T-cell (primary cell): ENCODE measurements at regions not wholly inside any gene's neighbourhood (a gene's known extent, or its start where the extent isn't known, plus 50 kb on each side); places are given as distances from the start of the nearest gene placed in this dataset.

Source experiments
- ATAC-seq, 4 experiments: fragments of 200-7000 bp in 3 of 4; fragments of 150-1000 bp in 1 of 4; cut with Tn5 transposase; replicated peaks in 1 of 4; 1 replicate in 3 of 4; 2 replicates in 1 of 4; pipeline ENCODE4 v1.10.0; 2021; ENCODE audit warnings: moderate library complexity in 3 of 4, mild to moderate bottlenecking in 2 of 4, moderate number of reproducible peaks in 1 of 4
- CTCF ChIA-PET, 2 donors: fragments of 300-600 bp; sonication (Branson Sonifier 250); formaldehyde crosslinking; loops; one replicate each; lab custom pipeline; 2022; ENCODE audit warnings: antibody characterized with exemption in 2 of 2; lab: Charles Lee
- POLR2A ChIA-PET, 2 donors: fragments of 300-600 bp; sonication (Branson Sonifier 250); formaldehyde crosslinking; loops; one replicate each; lab custom pipeline; 2022; ENCODE audit warnings: antibody characterized with exemption in 2 of 2; lab: Charles Lee
- DNase-seq, 35 experiments: peaks; one replicate each; pipeline versions ENCODE4 v3.0.0 to v3.0.0-alpha.2; 2013 to 2023
- H3K27ac ChIP-seq: one replicate; pipeline ENCODE4 v1.5.1; 2013; ENCODE audit warnings: low read length
- H3K27me3 ChIP-seq, 2 experiments: replicated peaks in 1 of 2; 1 replicate in 1 of 2; 2 replicates in 1 of 2; pipeline versions ENCODE4 v1.6.1 to v1.7.0; 2013; ENCODE audit warnings: low read length in 1 of 2, mixed read lengths in 1 of 2; ENCODE audit not compliant: control insufficient read depth in 2 of 2, insufficient read depth in 2 of 2; ENCODE audit errors: extremely low read depth in 1 of 2
- H3K36me3 ChIP-seq, 2 donors: 1 replicate in 1 of 2; 2 replicates in 1 of 2; pipeline versions ENCODE4 v1.6.1 to v1.7.0; 2013; ENCODE audit warnings: low read length in 1 of 2; ENCODE audit not compliant: control insufficient read depth in 2 of 2, insufficient read depth in 1 of 2; ENCODE audit errors: extremely low read depth in 1 of 2
- H3K4me1 ChIP-seq, 2 experiments: 1 replicate in 1 of 2; 2 replicates in 1 of 2; pipeline versions ENCODE4 v1.6.1 to v1.7.0; 2013; ENCODE audit warnings: low read length in 2 of 2, mixed read lengths in 1 of 2; ENCODE audit not compliant: insufficient read depth in 2 of 2, control insufficient read depth in 1 of 2; ENCODE audit errors: extremely low read depth in 1 of 2
- H3K4me3 ChIP-seq, 2 donors: 1 replicate in 1 of 2; 2 replicates in 1 of 2; pipeline versions ENCODE4 v1.5.1 to v1.7.0; 2013; ENCODE audit warnings: mild to moderate bottlenecking in 2 of 2, low read length in 1 of 2, moderate library complexity in 1 of 2; ENCODE audit not compliant: control insufficient read depth in 1 of 2; ENCODE audit errors: extremely low read depth in 1 of 2
- H3K9me3 ChIP-seq: 2 replicates; pipeline ENCODE4 v1.7.0; 2013
- H3K27ac Mint-ChIP-seq, 2 donors: one replicate each; pipeline ENCODE4 v1.8.0; 2020 to 2021; ENCODE audit warnings: mild to moderate bottlenecking in 2 of 2, mixed read lengths in 2 of 2
- H3K27me3 Mint-ChIP-seq, 2 donors: one replicate each; pipeline ENCODE4 v1.8.0; 2021 to 2022; ENCODE audit warnings: mixed read lengths in 2 of 2
- H3K36me3 Mint-ChIP-seq: one replicate; pipeline ENCODE4 v1.8.0; 2021; ENCODE audit warnings: mixed read lengths
- H3K4me1 Mint-ChIP-seq, 3 donors: one replicate each; pipeline ENCODE4 v1.8.0; 2020 to 2022; ENCODE audit warnings: mixed read lengths in 3 of 3, mild to moderate bottlenecking in 1 of 3
- H3K4me3 Mint-ChIP-seq, 3 donors: one replicate each; pipeline ENCODE4 v1.8.0; 2020 to 2022; ENCODE audit warnings: mild to moderate bottlenecking in 3 of 3, mixed read lengths in 3 of 3, moderate library complexity in 3 of 3
- H3K9me3 Mint-ChIP-seq, 3 donors: one replicate each; pipeline ENCODE4 v1.8.0; 2020 to 2022; ENCODE audit warnings: mixed read lengths in 3 of 3
- WGBS: methylation state at CpG from one replicate; pipeline ENCODE4 v1.1.5; 2013; ENCODE audit warnings: missing lambda C conversion rate; ENCODE audit not compliant: insufficient coverage; 5-methylcytosine and 5-hydroxymethylcytosine counted together

GRCh38 chr12:89278862-89279261 is 73.4 kb downstream of the DUSP6 start:
- Mint-ChIP-seq H3K9me3 (no peaks in the 10 kb centered on the region), H3K27ac (no peak overlapping the region), H3K4me1 (peaks cover 27 to 43% (median 41%) of the 10 kb centered on the region in 3 donors), H3K27me3 (no peaks in the 10 kb centered on the region), H3K36me3 (no peaks in the 10 kb centered on the region), H3K4me3 (no peak overlapping the region)
- ChIA-PET POLR2A (interaction anchor here in 1 of 2 donors (0.6 kb wide), 1 partner anchor 37 kb away, joined by 4 read pairs; no protein-coding TSS in a partner anchor), CTCF (no interaction called here)
- no peak for DNase-seq
- ATAC-seq, result no peak
- no peaks in the 10 kb centered on the region for H3K9me3 ChIP-seq
- H3K27ac ChIP-seq, result no peak overlapping the region
- H3K4me1 ChIP-seq, result peaks cover 7 to 9% of the 10 kb centered on the region in 2 experiments
- H3K4me3 ChIP-seq, result no peak overlapping the region
- WGBS, result 66% methylated on average over 4 of the region's 6 CpGs
- no peaks in the 10 kb centered on the region for H3K36me3 ChIP-seq
- H3K27me3 ChIP-seq, result no peaks in the 10 kb centered on the region

GRCh38 chr12:89278169-89278568 is 74.1 kb downstream of the DUSP6 start:
- H3K4me1 Mint-ChIP-seq, result peaks cover 27 to 49% (median 46%) of the 10 kb centered on the region in 3 donors
- no peak overlapping the region for H3K27ac ChIP-seq

GRCh38 chr12:89276860-89277259 is 75.4 kb downstream of the DUSP6 start:
- no peak overlapping the region for H3K27ac ChIP-seq
- no peak overlapping the region for H3K4me3 ChIP-seq
- DNase-seq (no peak), ATAC-seq (no peak)
- H3K9me3 ChIP-seq, result no peaks in the 10 kb centered on the region
- peaks cover 15 to 43% (median 40%) of the 10 kb centered on the region in 3 donors for H3K4me1 Mint-ChIP-seq
- H3K36me3 ChIP-seq, result no peaks in the 10 kb centered on the region
- H3K27me3 Mint-ChIP-seq, result no peaks in the 10 kb centered on the region
- WGBS, result 100% methylated on average over 1 of the region's 2 CpGs
- H3K4me1 ChIP-seq, result peaks cover 7 to 9% of the 10 kb centered on the region in 2 experiments
- H3K36me3 Mint-ChIP-seq, result no peaks in the 10 kb centered on the region
- no peak overlapping the region for H3K4me3 Mint-ChIP-seq
- CTCF ChIA-PET, result interaction anchor here in 1 of 2 donors (0.5 kb wide), 1 partner anchor 48 kb away, joined by 3 read pairs; no protein-coding TSS in a partner anchor
- no peaks in the 10 kb centered on the region for H3K27me3 ChIP-seq
- no peak overlapping the region for H3K27ac Mint-ChIP-seq
- POLR2A ChIA-PET, result no interaction called here
- no peaks in the 10 kb centered on the region for H3K9me3 Mint-ChIP-seq

More at GRCh38 chr12:89278169-89278568, 74.1 kb downstream of the DUSP6 start:
- no peaks in the 10 kb centered on the region for H3K36me3 Mint-ChIP-seq
- ChIA-PET POLR2A (interaction anchor here in 1 of 2 donors (0.6 kb wide), 1 partner anchor 37 kb away, joined by 4 read pairs; no protein-coding TSS in a partner anchor), CTCF (no interaction called here)
- H3K4me3 Mint-ChIP-seq, result no peak overlapping the region
- Histone ChIP-seq H3K4me1 (peaks cover 7 to 9% of the 10 kb centered on the region in 2 experiments), H3K4me3 (no peak overlapping the region), H3K9me3 (no peaks in the 10 kb centered on the region), H3K36me3 (no peaks in the 10 kb centered on the region), H3K27me3 (no peaks in the 10 kb centered on the region)
- ATAC-seq (no peak), DNase-seq (no peak)
- no peak overlapping the region for H3K27ac Mint-ChIP-seq
- H3K9me3 Mint-ChIP-seq, result no peaks in the 10 kb centered on the region
- H3K27me3 Mint-ChIP-seq, result no peaks in the 10 kb centered on the region
- WGBS, result no CpG with 5 or more reads among the region's 4 CpGs

GRCh38 chr12:89273525-89273924 is 78.8 kb downstream of the DUSP6 start:
- ATAC-seq, result no peak
- WGBS, result no CpG with 5 or more reads among the region's 2 CpGs
- Histone ChIP-seq H3K4me1 (no peaks in the 10 kb centered on the region), H3K4me3 (no peak overlapping the region), H3K36me3 (no peaks in the 10 kb centered on the region), H3K9me3 (no peaks in the 10 kb centered on the region), H3K27me3 (no peaks in the 10 kb centered on the region), H3K27ac (no peak overlapping the region)
- DNase-seq, result no peak
- H3K4me3 Mint-ChIP-seq, result no peak overlapping the region
- ChIA-PET CTCF (interaction anchor here in 1 of 2 donors (0.7 kb wide), 1 partner anchor 37 kb away, joined by 3 read pairs; no protein-coding TSS in a partner anchor), POLR2A (no interaction called here)
- H3K27ac Mint-ChIP-seq, result no peak overlapping the region
- no peaks in the 10 kb centered on the region for H3K36me3 Mint-ChIP-seq
- H3K9me3 Mint-ChIP-seq, result peaks cover 2 to 7% (median 6%) of the 10 kb centered on the region in 3 donors
- H3K4me1 Mint-ChIP-seq, result peaks cover 0 to 14% (median 11%) of the 10 kb centered on the region in 3 donors
- no peaks in the 10 kb centered on the region for H3K27me3 Mint-ChIP-seq

DNA sequence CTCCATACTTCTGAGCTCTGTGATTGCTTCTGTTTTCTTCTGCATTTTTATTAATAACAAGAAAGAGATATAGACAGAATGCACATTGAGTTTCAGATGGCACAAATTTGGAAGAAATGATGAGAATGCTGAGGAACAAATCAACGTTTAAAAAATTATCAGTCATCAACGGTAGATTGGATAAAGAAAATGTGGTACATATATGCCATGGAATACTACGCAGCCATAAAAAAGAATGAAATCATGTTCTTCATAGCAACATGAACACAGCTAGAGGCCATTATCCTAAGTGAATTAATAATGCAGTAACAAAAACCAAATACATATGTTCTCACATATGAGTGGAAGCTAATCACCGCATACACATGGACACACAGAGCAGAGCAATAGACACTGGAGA is 81.8 kb downstream of the DUSP6 start:
- Histone ChIP-seq H3K36me3 (no peaks in the 10 kb centered on the region), H3K4me1 (no peaks in the 10 kb centered on the region), H3K27me3 (no peaks in the 10 kb centered on the region), H3K27ac (no peak overlapping the region), H3K4me3 (no peak overlapping the region), H3K9me3 (no peaks in the 10 kb centered on the region)
- POLR2A ChIA-PET, result no interaction called here
- H3K27ac Mint-ChIP-seq, result no peak overlapping the region
- no peak for DNase-seq
- H3K36me3 Mint-ChIP-seq, result no peaks in the 10 kb centered on the region
- H3K9me3 Mint-ChIP-seq, result peaks cover 2 to 7% (median 6%) of the 10 kb centered on the region in 3 donors
- CTCF ChIA-PET, result no interaction called here
- 86% methylated on average over 1 of the region's 4 CpGs for WGBS
- H3K4me3 Mint-ChIP-seq, result no peak overlapping the region
- no peak for ATAC-seq
- H3K27me3 Mint-ChIP-seq, result no peaks in the 10 kb centered on the region
- H3K4me1 Mint-ChIP-seq, result peaks cover 0 to 14% (median 10%) of the 10 kb centered on the region in 3 donors

GRCh38 chr12:89269174-89269573 is 83.1 kb downstream of the DUSP6 start:
- Mint-ChIP-seq H3K4me3 (no peak overlapping the region), H3K9me3 (peaks cover 2 to 7% (median 6%) of the 10 kb centered on the region in 3 donors), H3K27ac (no peak overlapping the region), H3K36me3 (no peaks in the 10 kb centered on the region), H3K27me3 (no peaks in the 10 kb centered on the region), H3K4me1 (peaks cover 0 to 12% (median 10%) of the 10 kb centered on the region in 3 donors)
- 90% methylated on average over 2 of the region's 3 CpGs for WGBS
- Histone ChIP-seq H3K36me3 (no peaks in the 10 kb centered on the region), H3K4me1 (no peaks in the 10 kb centered on the region), H3K9me3 (no peaks in the 10 kb centered on the region), H3K27me3 (no peaks in the 10 kb centered on the region), H3K27ac (no peak overlapping the region), H3K4me3 (no peak overlapping the region)
- ATAC-seq (no peak), DNase-seq (no peak)
- ChIA-PET POLR2A (interaction anchor here in 1 of 2 donors (1.0 kb wide), 1 partner anchor 15 kb away, joined by 3 read pairs; no protein-coding TSS in a partner anchor), CTCF (no interaction called here)
